ENCODE measurements at regions not wholly inside any gene's neighbourhood (a gene's known extent, or its start where the extent isn't known, plus 50 kb on each side); places are given as distances from the start of the nearest gene placed in this dataset.

GRCh38 chr7:94094298-94094697 is 90.1 kb upstream of the BET1 start:
- DNase-seq (ENCODE audit: low read depth) = no peak
- H3K27me3 ChIP-seq (ENCODE audit: control insufficient read depth, insufficient read depth, low read length) = no peaks in the 10 kb centered on the region
- H3K4me3 ChIP-seq (ENCODE audit: low read depth, low read length) = no peak overlapping the region
- TF ChIP-seq, protein P1, sequence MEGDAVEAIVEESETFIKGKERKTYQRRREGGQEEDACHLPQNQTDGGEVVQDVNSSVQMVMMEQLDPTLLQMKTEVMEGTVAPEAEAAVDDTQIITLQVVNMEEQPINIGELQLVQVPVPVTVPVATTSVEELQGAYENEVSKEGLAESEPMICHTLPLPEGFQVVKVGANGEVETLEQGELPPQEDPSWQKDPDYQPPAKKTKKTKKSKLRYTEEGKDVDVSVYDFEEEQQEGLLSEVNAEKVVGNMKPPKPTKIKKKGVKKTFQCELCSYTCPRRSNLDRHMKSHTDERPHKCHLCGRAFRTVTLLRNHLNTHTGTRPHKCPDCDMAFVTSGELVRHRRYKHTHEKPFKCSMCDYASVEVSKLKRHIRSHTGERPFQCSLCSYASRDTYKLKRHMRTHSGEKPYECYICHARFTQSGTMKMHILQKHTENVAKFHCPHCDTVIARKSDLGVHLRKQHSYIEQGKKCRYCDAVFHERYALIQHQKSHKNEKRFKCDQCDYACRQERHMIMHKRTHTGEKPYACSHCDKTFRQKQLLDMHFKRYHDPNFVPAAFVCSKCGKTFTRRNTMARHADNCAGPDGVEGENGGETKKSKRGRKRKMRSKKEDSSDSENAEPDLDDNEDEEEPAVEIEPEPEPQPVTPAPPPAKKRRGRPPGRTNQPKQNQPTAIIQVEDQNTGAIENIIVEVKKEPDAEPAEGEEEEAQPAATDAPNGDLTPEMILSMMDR (IDR thresholded peaks at IDR 0.05; ENCODE audit: insufficient read depth, low read length, poor library complexity, severe bottlenecking) = no peak
- H3K36me3 ChIP-seq (ENCODE audit: control insufficient read depth, insufficient read depth, low read length) = no peaks in the 10 kb centered on the region

DNA sequence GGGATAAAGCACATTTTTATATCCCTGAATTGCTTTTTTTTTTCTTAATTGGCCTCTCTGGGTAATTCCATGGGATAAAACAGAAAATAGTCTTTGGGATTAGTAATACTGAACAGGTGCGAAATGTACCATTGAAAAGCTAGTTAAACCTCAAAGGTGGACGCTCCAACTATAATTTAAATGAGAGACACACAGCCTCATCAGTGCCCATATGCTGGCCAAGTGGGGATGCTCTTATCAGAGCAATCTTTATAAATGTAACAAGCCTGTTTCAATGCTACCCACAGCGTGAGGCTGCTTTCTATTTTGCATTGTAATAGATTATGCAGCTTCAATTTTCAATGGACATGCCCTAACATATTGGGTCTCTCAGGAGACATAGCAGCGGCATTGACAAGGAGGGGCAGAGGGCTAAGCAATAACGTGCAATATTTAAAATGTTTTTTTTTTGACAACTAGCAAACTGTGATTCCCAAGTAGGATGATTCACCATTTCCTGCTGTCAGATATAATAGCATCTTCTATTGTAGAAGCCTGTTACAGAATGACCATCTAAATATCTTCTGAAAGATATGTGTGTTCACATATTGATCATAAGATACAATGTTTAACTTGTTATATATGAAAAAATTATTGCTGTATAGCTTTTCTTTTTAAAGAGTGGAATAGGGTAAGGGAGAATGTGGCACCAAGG is 91.3 kb upstream of the BET1 start:
- Histone ChIP-seq H3K36me3 (ENCODE audit: control insufficient read depth, insufficient read depth, low read length) (no peaks in the 10 kb centered on the region), H3K27me3 (ENCODE audit: control insufficient read depth, insufficient read depth, low read length) (no peaks in the 10 kb centered on the region), H3K4me3 (ENCODE audit: low read depth, low read length) (no peak overlapping the region)
- no peak for DNase-seq (ENCODE audit: low read depth)
- TF ChIP-seq, protein P1 (IDR thresholded peaks at IDR 0.05; ENCODE audit: insufficient read depth, low read length, poor library complexity, severe bottlenecking) = no peak

DNA sequence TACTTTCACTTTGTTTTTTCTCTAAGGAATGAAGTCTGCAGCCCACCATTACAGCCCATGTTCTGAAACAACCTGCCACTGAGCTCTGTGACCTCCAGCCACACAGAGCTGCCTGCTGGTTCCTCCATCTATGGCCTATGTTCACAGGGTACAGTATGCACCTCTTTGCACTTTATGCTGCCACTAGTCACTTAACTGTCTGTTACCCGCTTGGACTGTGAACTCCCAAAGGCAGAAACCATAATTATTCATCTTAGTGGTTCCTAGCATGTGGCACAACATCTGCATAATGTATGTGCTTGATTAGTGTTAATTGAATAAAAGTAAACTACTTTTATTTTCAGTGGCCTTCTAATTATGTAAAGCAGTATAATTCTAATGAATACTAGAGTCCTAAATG is 95.5 kb upstream of the BET1 start:
- Histone ChIP-seq H3K4me3 (ENCODE audit: low read depth, low read length) (no peak overlapping the region), H3K27me3 (ENCODE audit: control insufficient read depth, insufficient read depth, low read length) (no peaks in the 10 kb centered on the region), H3K36me3 (ENCODE audit: control insufficient read depth, insufficient read depth, low read length) (no peaks in the 10 kb centered on the region)
- no peak for DNase-seq (ENCODE audit: low read depth)
- TF ChIP-seq, protein P1 (IDR thresholded peaks at IDR 0.05; ENCODE audit: insufficient read depth, low read length, poor library complexity, severe bottlenecking) = no peak

GRCh38 chr7:94100723-94101345 is 96.7 kb upstream of the BET1 start:
- TF ChIP-seq, protein P1 (IDR thresholded peaks at IDR 0.05; ENCODE audit: insufficient read depth, low read length, poor library complexity, severe bottlenecking) = no peak
- no peak for DNase-seq (ENCODE audit: low read depth)
- Histone ChIP-seq H3K36me3 (ENCODE audit: control insufficient read depth, insufficient read depth, low read length) (no peaks in the 10 kb centered on the region), H3K4me3 (ENCODE audit: low read depth, low read length) (no peak overlapping the region), H3K27me3 (ENCODE audit: control insufficient read depth, insufficient read depth, low read length) (no peaks in the 10 kb centered on the region)

GRCh38 chr7:94104301-94104700 is 100.1 kb upstream of the BET1 start:
- Histone ChIP-seq H3K27me3 (ENCODE audit: control insufficient read depth, insufficient read depth, low read length) (no peaks in the 10 kb centered on the region), H3K36me3 (ENCODE audit: control insufficient read depth, insufficient read depth, low read length) (no peaks in the 10 kb centered on the region), H3K4me3 (ENCODE audit: low read depth, low read length) (no peak overlapping the region)
- TF ChIP-seq, protein P1 (IDR thresholded peaks at IDR 0.05; ENCODE audit: insufficient read depth, low read length, poor library complexity, severe bottlenecking) = no peak
- no peak for DNase-seq (ENCODE audit: low read depth)

DNA sequence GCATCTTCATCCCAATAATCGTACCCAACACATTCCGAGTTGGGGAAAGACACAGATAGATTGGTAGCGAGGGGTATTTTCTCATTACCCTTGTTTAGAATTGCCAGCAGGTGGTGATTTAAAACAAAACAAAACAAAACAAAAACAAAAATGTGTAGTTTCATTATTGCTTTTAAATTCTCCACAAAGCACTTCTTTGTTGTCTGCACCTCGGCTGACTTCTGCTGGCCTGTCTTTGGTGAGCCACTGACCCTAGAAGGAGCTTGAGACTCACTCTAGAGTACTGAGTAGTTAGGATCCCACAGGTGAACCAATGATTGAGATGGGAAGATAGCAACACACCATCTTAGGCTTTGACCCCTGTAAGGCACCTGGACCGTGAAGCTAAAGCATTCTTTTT is 105.4 kb upstream of the BET1 start:
- H3K27me3 ChIP-seq (ENCODE audit: control insufficient read depth, insufficient read depth, low read length) = no peaks in the 10 kb centered on the region

More for the DNA sequence above, 105.4 kb upstream of the BET1 start:
- H3K4me3 ChIP-seq (ENCODE audit: low read depth, low read length) = no peak overlapping the region
- DNase-seq (ENCODE audit: low read depth) = no peak
- H3K36me3 ChIP-seq (ENCODE audit: control insufficient read depth, insufficient read depth, low read length) = no peaks in the 10 kb centered on the region
- TF ChIP-seq, protein P1 (IDR thresholded peaks at IDR 0.05; ENCODE audit: insufficient read depth, low read length, poor library complexity, severe bottlenecking) = no peak
